ENCODE measurements at regions not wholly inside any gene's neighbourhood (a gene's known extent, or its start where the extent isn't known, plus 50 kb on each side); places are given as distances from the start of the nearest gene placed in this dataset.

GRCh38 chr2:122378521-122378920 lies 623.1 kb downstream of the TSN start:
- ChIA-PET CTCF (no interaction called here), POLR2A (no interaction called here)
- Mint-ChIP-seq H3K36me3 (ENCODE audit: insufficient read depth, unreplicated experiment) (no peaks in the 10 kb centered on the region), H3K27ac (ENCODE audit: unreplicated experiment) (no peak overlapping the region), H3K4me1 (ENCODE audit: low read depth, unreplicated experiment) (no peaks in the 10 kb centered on the region), H3K9me3 (ENCODE audit: unreplicated experiment) (no peaks in the 10 kb centered on the region), H3K4me3 (ENCODE audit: unreplicated experiment) (no peak overlapping the region), H3K27me3 (ENCODE audit: insufficient read depth, unreplicated experiment) (peaks cover 9% of the 10 kb centered on the region)
- H3K4me1 ChIP-seq = no peaks in the 10 kb centered on the region
- no peak for TF ChIP-seq CTCF (IDR thresholded peaks at IDR 0.05; ENCODE audit: insufficient read depth in 1 of 2, low read depth in 1 of 2, low read length in 1 of 2, severe bottlenecking in 1 of 2, unreplicated experiment in 1 of 2)
- DNase-seq = no peak
- no peak overlapping the region for H3K4me3 ChIP-seq (ENCODE audit: low read depth, low read length)
- H3K27me3 ChIP-seq (replicated peaks; ENCODE audit: control insufficient read depth, insufficient read depth, low read length) = no peaks in the 10 kb centered on the region
- intact Hi-C loops (cut with micrococcal nuclease; ENCODE audit: unreplicated experiment) = no loop called here
- BruUV-seq (replicated peaks) = no TSS peak
- H3K9me3 ChIP-seq = no peaks in the 10 kb centered on the region
- no peaks in the 10 kb centered on the region for H3K36me3 ChIP-seq (ENCODE audit: control insufficient read depth, insufficient read depth, low read length)

- no peak for TF ChIP-seq CTCF (IDR thresholded peaks at IDR 0.05; ENCODE audit: insufficient read depth in 1 of 2, low read depth in 1 of 2, low read length in 1 of 2, severe bottlenecking in 1 of 2, unreplicated experiment in 1 of 2)
- no peaks in the 10 kb centered on the region for H3K4me1 ChIP-seq
- no peak overlapping the region for H3K4me3 Mint-ChIP-seq (ENCODE audit: unreplicated experiment)
- no peaks in the 10 kb centered on the region for H3K36me3 ChIP-seq (ENCODE audit: control insufficient read depth, insufficient read depth, low read length)
- no peaks in the 10 kb centered on the region for H3K27me3 ChIP-seq (replicated peaks; ENCODE audit: control insufficient read depth, insufficient read depth, low read length)
- peaks cover 11% of the 10 kb centered on the region; the same call in 1 of the 2 replicates for H3K9me3 ChIP-seq
- no peaks in the 10 kb centered on the region for H3K4me1 Mint-ChIP-seq (ENCODE audit: low read depth, unreplicated experiment)
- no peak overlapping the region for H3K27ac Mint-ChIP-seq (ENCODE audit: unreplicated experiment)
- intact Hi-C loops (cut with micrococcal nuclease; ENCODE audit: unreplicated experiment) = no loop called here
- H3K27me3 Mint-ChIP-seq (ENCODE audit: insufficient read depth, unreplicated experiment) = peaks cover 2% of the 10 kb centered on the region
- peaks cover 23% of the 10 kb centered on the region for H3K9me3 Mint-ChIP-seq (ENCODE audit: unreplicated experiment)
- no TSS peak for BruUV-seq (replicated peaks)
- no peak overlapping the region for H3K4me3 ChIP-seq (ENCODE audit: low read depth, low read length)
- H3K36me3 Mint-ChIP-seq (ENCODE audit: insufficient read depth, unreplicated experiment) = no peaks in the 10 kb centered on the region
- ChIA-PET CTCF (no interaction called here), POLR2A (no interaction called here)
- no peak for DNase-seq
Measured at GRCh38 chr2:122384768-122385333, 629.4 kb downstream of the TSN start.

- Mint-ChIP-seq H3K36me3 (ENCODE audit: insufficient read depth, unreplicated experiment) (no peaks in the 10 kb centered on the region), H3K27ac (ENCODE audit: unreplicated experiment) (no peak overlapping the region), H3K4me3 (ENCODE audit: unreplicated experiment) (no peak overlapping the region), H3K4me1 (ENCODE audit: low read depth, unreplicated experiment) (no peaks in the 10 kb centered on the region), H3K9me3 (ENCODE audit: unreplicated experiment) (peaks cover 29% of the 10 kb centered on the region), H3K27me3 (ENCODE audit: insufficient read depth, unreplicated experiment) (no peaks in the 10 kb centered on the region)
- Histone ChIP-seq H3K9me3 (peaks cover 13% of the 10 kb centered on the region; the same call in 1 of the 2 replicates), H3K27me3 (replicated peaks; ENCODE audit: control insufficient read depth, insufficient read depth, low read length) (no peaks in the 10 kb centered on the region), H3K4me3 (ENCODE audit: low read depth, low read length) (no peak overlapping the region), H3K36me3 (ENCODE audit: control insufficient read depth, insufficient read depth, low read length) (no peaks in the 10 kb centered on the region), H3K4me1 (no peaks in the 10 kb centered on the region)
- no TSS peak for BruUV-seq (replicated peaks)
- no peak for TF ChIP-seq CTCF (IDR thresholded peaks at IDR 0.05; ENCODE audit: insufficient read depth in 1 of 2, low read depth in 1 of 2, low read length in 1 of 2, severe bottlenecking in 1 of 2, unreplicated experiment in 1 of 2)
- intact Hi-C loops (cut with micrococcal nuclease; ENCODE audit: unreplicated experiment) = no loop called here
- POLR2A ChIA-PET = no interaction called here
- CTCF ChIA-PET = no interaction called here
- DNase-seq = no peak
Measured at GRCh38 chr2:122388208-122388607, 632.8 kb downstream of the TSN start.
